MM.1S (cell line): ENCODE measurements at regions not wholly inside any gene's neighbourhood (a gene's known extent, or its start where the extent isn't known, plus 50 kb on each side); places are given as distances from the start of the nearest gene placed in this dataset.

Experiments
- DNase-seq: peaks from one replicate; pipeline ENCODE4 v3.0.0-alpha.2; 2015
- H2AFZ ChIP-seq: fragments of 300-600 bp; sonication (generic); 2 replicates; pipeline ENCODE4 v1.6.0; 2016; ENCODE audit warnings: antibody characterized with exemption, low read length
- H3F3A ChIP-seq: fragments of 300-600 bp; sonication (generic); 2 replicates; pipeline ENCODE4 v1.6.1; 2016; ENCODE audit warnings: mild to moderate bottlenecking, antibody characterized with exemption, low read length, moderate library complexity, mixed read lengths; ENCODE audit not compliant: insufficient read depth
- H3K27ac ChIP-seq: fragments of 300-600 bp; sonication (generic); 2 replicates; pipeline ENCODE4 v1.5.1; 2016; ENCODE audit warnings: mild to moderate bottlenecking, low read length
- H3K27me3 ChIP-seq: fragments of 300-600 bp; sonication (generic); replicated peaks from 2 replicates; pipeline ENCODE4 v1.6.0; 2016; ENCODE audit warnings: low read length; ENCODE audit not compliant: insufficient read depth
- H3K36me3 ChIP-seq: fragments of 300-600 bp; sonication (generic); replicated peaks from 2 replicates; pipeline ENCODE4 v1.6.1; 2016; ENCODE audit warnings: mild to moderate bottlenecking, low read length, mixed read lengths; ENCODE audit not compliant: insufficient read depth
- H3K4me1 ChIP-seq: fragments of 300-600 bp; sonication (generic); 2 replicates; pipeline ENCODE4 v1.6.1; 2016; ENCODE audit warnings: low read length, mixed read lengths
- H3K4me2 ChIP-seq: fragments of 300-600 bp; sonication (generic); 2 replicates; pipeline ENCODE4 v1.6.0; 2016; ENCODE audit warnings: low read depth, low read length
- H3K4me3 ChIP-seq: fragments of 300-600 bp; sonication (generic); 2 replicates; pipeline ENCODE4 v1.5.1; 2016; ENCODE audit warnings: low read length, mixed read lengths
- H3K79me2 ChIP-seq: fragments of 300-600 bp; sonication (generic); 2 replicates; pipeline ENCODE4 v1.6.1; 2016; ENCODE audit warnings: mixed run types, low read length, mixed read lengths
- H3K9ac ChIP-seq: fragments of 300-600 bp; sonication (generic); 2 replicates; pipeline ENCODE4 v1.6.1; 2016; ENCODE audit warnings: low read length, mixed read lengths
- H3K9me2 ChIP-seq: fragments of 300-600 bp; sonication (generic); replicated peaks from 2 replicates; pipeline ENCODE4 v1.6.1; 2016; ENCODE audit warnings: mild to moderate bottlenecking, low read length, mixed read lengths; ENCODE audit not compliant: insufficient read depth
- H3K9me3 ChIP-seq: fragments of 300-600 bp; sonication (generic); replicated peaks from 2 replicates; pipeline ENCODE4 v1.6.1; 2016; ENCODE audit warnings: mild to moderate bottlenecking, low read length, mixed read lengths; ENCODE audit not compliant: insufficient read depth
- H4K20me1 ChIP-seq: fragments of 300-600 bp; sonication (generic); 2 replicates; pipeline ENCODE4 v1.6.1; 2016; ENCODE audit warnings: mild to moderate bottlenecking, low read length, moderate library complexity, mixed read lengths; ENCODE audit not compliant: insufficient read depth
- EZH2 ChIP-seq: fragments of 300-600 bp; sonication (generic); optimal IDR thresholded peaks from 2 replicates; pipeline ENCODE3; 2017; ENCODE audit warnings: low read depth, mild to moderate bottlenecking, antibody characterized with exemption, low read length, mixed read lengths
- EZH2phosphoT487 ChIP-seq: fragments of 300-600 bp; sonication (generic); IDR thresholded peaks from 2 replicates; pipeline ENCODE4 v1.6.1; 2018; ENCODE audit warnings: antibody characterized with exemption, low read length
- TF ChIP-seq, protein P1 (sequence below): fragments of 300-600 bp; sonication (generic); IDR thresholded peaks from 2 replicates; pipeline ENCODE4 v1.5.1; 2016; ENCODE audit warnings: antibody characterized with exemption, low read length, mixed read lengths

DNA sequence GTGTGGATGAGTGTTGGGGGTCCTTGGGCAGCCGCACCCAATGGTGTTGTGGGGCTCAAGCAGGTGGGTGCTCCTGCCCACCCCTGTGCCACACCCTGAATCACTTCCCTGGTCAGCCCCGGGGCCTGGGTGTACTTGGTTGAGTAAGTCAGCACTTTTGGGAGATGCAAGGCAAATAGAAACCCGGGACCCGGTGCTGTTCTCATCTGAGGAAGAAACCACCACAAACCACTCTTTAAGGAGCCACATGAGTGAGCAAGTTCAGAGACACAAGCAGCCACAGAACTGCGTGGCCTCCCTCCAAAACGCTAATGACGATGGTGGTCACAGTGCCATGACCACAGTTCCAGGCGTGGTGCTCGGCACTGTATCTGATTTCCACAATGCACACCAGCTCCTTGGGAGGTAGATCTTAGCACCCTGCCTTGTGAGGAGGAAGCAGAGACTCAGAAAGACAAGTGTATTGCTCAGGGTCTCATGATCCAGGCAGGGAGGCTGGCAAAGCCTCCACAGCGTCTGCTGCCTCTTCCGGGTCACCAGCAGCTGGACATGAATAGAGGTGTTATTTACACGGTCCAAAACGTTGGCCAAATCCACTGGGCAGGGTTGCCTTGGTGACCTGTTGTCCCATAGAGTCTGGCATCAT lies 118.2 kb upstream of the ALDH1A3 start:
- Histone ChIP-seq H2AFZ (no peak overlapping the region), H3K4me3 (no peak overlapping the region), H3K4me2 (no peak overlapping the region), H3K79me2 (no peaks in the 10 kb centered on the region), H3K27ac (no peak overlapping the region), H3K9me2 (no peaks in the 10 kb centered on the region), H3K36me3 (no peaks in the 10 kb centered on the region), H3K4me1 (no peaks in the 10 kb centered on the region), H3F3A (no peaks in the 10 kb centered on the region), H4K20me1 (no peaks in the 10 kb centered on the region), H3K9ac (no peak overlapping the region), H3K27me3 (no peaks in the 10 kb centered on the region), H3K9me3 (no peaks in the 10 kb centered on the region)
- DNase-seq = no peak
- TF ChIP-seq EZH2 (no peak), EZH2phosphoT487 (no peak)
- TF ChIP-seq, protein P1, sequence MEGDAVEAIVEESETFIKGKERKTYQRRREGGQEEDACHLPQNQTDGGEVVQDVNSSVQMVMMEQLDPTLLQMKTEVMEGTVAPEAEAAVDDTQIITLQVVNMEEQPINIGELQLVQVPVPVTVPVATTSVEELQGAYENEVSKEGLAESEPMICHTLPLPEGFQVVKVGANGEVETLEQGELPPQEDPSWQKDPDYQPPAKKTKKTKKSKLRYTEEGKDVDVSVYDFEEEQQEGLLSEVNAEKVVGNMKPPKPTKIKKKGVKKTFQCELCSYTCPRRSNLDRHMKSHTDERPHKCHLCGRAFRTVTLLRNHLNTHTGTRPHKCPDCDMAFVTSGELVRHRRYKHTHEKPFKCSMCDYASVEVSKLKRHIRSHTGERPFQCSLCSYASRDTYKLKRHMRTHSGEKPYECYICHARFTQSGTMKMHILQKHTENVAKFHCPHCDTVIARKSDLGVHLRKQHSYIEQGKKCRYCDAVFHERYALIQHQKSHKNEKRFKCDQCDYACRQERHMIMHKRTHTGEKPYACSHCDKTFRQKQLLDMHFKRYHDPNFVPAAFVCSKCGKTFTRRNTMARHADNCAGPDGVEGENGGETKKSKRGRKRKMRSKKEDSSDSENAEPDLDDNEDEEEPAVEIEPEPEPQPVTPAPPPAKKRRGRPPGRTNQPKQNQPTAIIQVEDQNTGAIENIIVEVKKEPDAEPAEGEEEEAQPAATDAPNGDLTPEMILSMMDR = no peak

DNA sequence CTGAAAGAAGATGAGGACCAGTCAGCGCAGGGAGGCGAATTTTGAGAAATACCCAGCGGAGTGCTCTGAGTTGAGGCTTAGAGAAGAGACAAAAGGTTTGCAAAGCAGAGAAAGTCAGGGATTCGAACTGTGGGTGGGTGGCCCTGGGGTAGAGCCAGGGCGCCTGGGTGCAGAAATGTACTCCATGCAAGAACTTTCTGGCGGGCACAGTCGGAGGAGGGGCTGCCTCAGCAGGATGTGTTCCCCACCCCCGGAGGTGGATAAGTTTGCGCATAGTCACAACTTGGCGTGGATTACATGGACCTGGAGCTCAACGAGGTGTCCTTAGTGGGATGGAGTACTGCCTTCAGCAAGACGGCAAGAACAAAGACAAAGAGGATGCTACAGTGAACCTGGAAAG lies 117.3 kb upstream of the ALDH1A3 start:
- Histone ChIP-seq H3F3A (no peaks in the 10 kb centered on the region), H3K9me2 (no peaks in the 10 kb centered on the region), H2AFZ (no peak overlapping the region), H3K27ac (no peak overlapping the region), H3K9ac (no peak overlapping the region), H3K4me1 (no peaks in the 10 kb centered on the region), H3K4me3 (no peak overlapping the region), H3K4me2 (no peak overlapping the region), H3K27me3 (no peaks in the 10 kb centered on the region), H4K20me1 (no peaks in the 10 kb centered on the region), H3K79me2 (no peaks in the 10 kb centered on the region), H3K9me3 (no peaks in the 10 kb centered on the region), H3K36me3 (no peaks in the 10 kb centered on the region)
- TF ChIP-seq EZH2phosphoT487 = no peak
- no peak for TF ChIP-seq EZH2
- TF ChIP-seq, protein P1 = no peak
- DNase-seq = no peak

DNA sequence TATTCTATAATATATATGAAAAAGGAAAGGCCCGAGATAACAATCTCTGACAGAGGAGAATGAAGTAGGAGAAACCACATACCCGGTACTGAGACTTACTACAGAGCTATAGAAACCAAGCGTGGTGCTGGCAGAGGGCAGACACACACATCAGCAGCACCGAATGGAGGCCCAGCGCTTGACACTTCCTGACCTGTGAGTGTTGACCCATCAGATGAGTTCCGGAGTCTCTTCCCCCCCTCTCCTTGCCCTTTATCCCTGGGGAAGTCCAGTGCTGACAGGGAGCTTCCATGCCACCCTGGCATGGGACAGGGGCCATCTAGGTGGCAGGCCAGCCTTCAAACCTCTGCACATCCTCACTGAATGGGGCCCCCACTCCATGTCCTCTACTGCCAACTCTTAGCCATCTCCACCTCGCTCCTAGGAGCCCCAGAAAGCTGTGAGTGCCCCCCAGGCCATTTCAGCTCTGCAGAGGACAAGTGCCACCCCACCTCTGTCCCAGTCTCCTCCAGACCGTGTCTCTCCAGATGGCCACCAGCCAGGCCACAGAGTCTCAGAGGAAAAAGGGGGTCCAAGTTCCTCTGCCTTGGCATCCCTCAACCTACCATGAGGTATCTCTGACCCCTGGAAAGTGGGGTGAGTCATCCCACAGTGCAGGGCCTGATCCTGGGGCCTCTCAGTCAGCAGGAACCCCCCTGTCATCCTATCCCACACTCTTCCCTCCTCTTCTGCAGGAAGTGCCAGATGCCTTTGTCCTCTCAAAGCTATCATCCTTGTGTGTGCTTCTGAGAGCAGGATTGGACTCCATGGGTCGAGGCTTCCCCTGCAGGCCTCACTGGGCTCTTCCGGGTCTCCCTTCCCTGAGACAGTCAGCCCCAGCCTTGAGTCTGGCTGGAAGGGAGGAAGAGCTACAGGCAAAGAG lies 116.5 kb upstream of the ALDH1A3 start:
- H3K36me3 ChIP-seq = no peaks in the 10 kb centered on the region
- TF ChIP-seq EZH2 (no peak), EZH2phosphoT487 (no peak)
- TF ChIP-seq, protein P1 = no peak
- H4K20me1 ChIP-seq = no peaks in the 10 kb centered on the region
- no peak overlapping the region for H3K4me3 ChIP-seq
- no peaks in the 10 kb centered on the region for H3F3A ChIP-seq
- no peaks in the 10 kb centered on the region for H3K9me3 ChIP-seq
- no peaks in the 10 kb centered on the region for H3K9me2 ChIP-seq
- H3K9ac ChIP-seq = no peak overlapping the region
- no peak for DNase-seq
- H2AFZ ChIP-seq = no peak overlapping the region
- H3K27me3 ChIP-seq = no peaks in the 10 kb centered on the region
- H3K27ac ChIP-seq = no peak overlapping the region
- H3K4me2 ChIP-seq = no peak overlapping the region
- H3K79me2 ChIP-seq = no peaks in the 10 kb centered on the region
- H3K4me1 ChIP-seq = no peaks in the 10 kb centered on the region
